Activated CD4-positive, alpha-beta T cell treated with anti-CD3 and anti-CD28 coated beads, Interleukin-2, amount 50 U/mL, for 16 hours (primary cell): ENCODE measurements at regions not wholly inside any gene's neighbourhood (a gene's known extent, or its start where the extent isn't known, plus 50 kb on each side); places are given as distances from the start of the nearest gene placed in this dataset.

ENCODE experiments used
- DNase-seq: peaks from one replicate; pipeline ENCODE4 v3.0.0-alpha.2; 2020

DNA sequence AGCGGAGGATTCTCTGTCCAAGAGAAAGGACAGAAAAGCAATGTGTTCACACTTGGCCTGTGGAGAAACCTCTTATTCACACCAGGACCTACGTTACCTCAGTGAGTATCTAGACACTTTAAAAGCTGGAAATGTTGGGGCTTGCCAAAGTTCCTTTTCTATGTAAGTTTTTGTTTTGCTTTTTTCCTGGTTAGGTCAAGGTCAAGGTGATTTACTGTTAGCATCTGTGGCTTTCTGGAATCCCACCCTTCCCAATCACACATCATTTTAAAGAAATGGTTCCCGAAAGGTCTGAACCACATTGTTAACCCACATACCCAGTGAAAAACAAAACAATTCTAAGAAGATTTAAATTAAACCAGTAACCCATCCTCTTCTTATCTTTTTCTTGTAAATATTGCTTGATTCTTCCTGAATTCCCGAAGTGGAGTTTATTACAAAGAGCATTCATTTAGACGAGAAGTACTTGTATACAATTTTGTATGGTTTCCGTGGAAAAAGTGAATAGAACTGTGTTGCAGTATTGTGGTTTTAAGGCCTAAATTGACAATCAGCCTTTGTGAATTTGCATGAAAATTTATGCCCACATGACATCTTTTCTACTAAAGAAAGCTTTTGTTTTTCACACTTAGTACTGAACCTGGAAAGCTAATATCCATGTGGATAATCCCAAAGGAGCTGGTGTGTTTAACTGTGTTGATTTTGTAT lies 827.0 kb upstream of the IGFBP3 start:
- no peak for DNase-seq

DNA sequence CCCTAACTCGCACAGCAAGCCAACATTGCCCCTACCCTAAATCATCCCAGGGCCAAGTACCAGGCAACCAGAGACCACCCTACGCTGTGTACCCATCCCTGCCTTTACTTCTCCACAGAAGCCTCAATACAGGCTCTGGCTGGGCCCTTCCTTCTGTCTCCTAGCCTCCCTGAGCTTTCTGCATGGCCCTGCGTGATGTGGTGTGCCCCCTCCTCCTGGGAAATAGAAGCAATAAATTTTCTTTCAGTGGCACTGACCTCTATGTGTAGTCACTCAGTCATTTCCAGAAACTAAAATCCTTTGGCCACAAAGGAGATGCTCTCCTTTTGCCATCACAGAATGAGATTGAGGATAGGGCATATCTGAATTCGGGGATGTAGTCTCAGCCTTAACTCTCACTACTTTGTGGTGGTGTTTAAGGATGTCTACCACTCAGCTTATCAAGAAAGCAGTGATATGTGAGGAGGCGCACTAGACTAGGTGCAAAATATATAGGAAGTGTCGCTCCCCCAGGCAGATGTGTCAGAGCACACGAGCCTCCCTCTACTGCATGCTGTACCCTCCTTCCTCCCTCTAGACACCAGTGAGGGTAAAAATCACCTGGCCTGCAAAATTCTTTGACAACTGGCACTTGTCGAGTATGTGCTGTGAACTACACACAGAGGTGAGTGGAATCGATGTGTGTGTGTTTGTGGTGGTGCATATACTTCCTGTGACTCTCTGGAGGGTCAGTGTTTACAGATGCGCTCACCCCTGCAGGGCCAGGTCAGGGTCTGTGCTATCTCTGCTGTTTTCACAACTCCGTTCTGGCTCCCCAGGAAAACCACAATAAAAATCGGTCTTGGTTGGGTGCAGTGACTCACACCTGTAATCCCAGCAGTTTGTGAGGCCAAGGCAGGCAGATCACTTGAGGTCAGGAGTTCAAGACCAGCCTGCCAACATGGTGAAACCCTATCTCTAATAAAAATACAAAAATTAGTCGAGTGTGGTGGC lies 825.9 kb upstream of the IGFBP3 start:
- DNase-seq = no peak

DNA sequence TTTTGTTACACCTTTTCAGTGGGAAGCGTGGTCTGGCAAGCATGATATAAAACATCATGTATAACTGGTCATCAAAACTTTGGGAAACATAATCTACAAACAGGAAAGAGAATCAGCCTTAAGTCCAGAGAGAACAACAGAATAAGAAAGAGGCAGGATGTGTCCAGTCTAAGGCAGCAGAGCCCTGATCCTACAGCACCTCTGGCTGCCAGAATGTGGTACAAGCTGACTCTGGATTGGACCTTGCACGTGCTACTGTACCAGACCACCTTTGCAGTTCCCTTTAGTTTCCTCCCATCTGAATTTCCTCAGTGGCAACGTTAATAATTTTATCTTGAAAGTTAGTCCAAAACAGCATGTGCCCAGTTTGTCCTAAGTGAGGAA lies 824.6 kb upstream of the IGFBP3 start:
- DNase-seq = no peak

DNA sequence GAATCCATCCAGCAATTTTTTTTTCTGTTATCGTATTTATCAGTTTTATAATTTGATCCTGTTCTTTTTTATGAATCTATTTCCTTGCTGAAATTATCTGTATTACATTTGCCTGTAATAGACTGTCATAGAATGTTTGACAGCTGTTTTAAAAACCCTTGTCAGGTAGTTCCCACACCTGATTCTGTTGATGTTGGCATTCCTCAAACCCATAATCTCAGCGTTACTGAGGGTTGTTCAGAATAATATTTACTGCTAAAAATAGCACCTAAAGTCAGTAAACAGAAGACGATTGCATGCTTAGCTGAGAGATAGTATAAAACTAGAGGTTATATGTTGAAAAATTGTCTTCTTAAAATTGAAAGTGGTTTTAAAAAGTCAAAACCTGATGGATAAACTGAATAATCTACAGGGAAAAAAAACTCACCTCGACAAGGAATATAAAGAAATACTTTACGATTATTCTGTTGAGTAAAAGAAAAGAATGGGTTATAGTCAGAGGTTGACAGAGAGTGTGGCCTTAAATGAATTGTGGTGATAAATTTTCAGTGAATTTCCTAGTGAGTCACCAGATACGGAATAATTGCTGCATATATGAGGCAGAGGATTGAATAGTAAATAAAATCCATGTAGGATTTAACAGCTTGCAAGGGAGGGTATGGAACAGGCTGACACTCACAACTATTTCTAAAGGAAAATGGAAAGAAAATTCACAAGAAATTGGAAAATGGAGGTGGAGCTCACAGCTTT lies 824.1 kb upstream of the IGFBP3 start:
- DNase-seq = no peak

DNA sequence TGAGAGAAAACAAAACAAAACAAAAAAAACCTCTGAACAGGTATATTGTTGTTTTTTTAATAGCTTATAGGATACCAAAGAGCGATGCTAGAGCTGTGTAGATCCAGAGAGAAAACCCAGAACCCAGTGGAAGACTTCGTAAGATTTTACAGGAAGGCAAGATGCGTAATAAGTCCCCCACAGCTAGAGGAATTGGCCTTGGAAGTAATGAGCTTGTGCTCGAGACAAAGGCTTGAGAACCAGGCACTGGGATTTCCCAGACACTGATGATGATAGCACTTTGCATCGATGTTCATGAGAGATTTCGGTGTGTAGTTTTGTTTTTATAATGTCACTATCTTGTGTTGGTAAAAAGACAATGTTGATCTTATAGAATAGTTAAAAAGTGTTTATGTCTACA lies 821.5 kb upstream of the IGFBP3 start:
- DNase-seq = no peak

DNA sequence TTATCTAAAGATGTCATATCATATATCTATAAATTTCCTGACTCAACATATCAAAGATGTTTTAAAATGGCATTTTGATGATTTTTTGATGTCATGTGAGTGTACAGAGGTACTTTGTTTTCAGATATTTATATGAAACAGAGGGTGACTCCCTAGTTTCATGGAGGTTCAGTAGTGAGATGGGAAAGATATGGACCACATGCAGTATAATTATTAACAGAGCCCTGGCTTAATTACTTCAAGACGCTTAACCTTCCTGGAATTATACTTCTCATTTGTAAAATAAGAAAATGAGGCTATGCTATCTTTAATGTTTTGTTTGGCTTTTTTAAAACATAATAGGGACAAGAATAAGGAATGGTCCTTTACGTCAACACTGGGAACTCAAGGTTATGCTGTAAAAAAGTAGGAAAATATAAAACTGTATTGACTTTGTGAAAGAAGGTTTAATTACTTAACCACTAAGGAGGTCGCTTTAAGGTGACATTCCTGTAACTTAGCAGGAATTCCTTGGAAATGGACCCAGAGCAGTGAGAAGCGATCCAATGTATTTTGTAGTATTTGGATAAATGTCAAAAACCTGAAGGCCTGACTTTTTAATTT lies 821.0 kb upstream of the IGFBP3 start:
- no peak for DNase-seq

DNA sequence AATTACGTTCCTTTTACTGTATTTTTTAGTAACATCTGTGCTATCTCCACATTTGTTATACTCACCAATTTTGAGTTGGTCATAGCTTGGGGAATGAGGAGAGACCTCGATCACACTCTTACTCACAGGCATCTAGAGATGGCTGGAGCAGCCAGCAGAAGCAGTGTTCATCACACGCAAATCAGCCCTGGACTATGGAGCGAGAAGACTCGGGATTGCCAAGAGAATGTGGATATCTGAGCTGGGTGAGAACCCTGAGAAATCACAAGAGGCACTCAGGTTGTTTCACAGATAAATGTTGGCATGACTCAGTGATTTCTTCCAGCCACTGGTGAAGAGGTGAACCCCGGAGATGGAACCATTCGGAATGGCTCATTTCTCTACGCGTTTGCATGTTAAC lies 820.1 kb upstream of the IGFBP3 start:
- DNase-seq = no peak

DNA sequence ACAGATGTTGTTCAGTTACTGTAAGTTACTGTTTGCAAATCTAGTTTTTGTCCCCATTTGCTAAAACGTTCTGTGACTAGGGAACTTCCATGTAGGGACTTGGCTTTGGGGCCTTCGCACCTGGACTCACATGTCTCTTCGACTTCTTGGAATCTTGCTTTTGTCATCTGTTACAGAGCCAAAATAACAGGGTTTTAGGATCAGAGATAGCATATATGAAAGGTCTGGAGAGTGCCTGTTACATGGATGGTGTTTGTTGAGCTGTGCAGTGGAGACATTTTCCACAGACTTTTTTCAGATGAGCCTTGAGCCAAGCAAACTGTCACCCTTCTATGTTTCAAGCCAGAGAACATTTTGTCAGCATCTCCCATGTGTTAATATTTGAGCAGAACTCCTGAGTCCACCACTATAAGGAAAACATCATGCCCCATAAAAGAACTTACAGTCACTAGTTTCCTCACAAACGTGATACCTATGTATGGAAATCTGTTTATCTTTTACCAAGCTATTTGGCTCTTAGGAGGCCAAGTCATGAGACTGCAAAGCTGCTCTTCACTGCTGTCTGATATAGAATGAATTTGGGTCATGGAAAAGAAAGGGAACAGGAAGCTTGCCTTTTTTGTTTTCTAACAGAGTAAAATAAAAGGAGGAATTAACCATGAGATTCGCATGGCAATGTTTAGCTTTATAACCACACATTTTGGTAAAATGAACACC lies 818.6 kb upstream of the IGFBP3 start:
- no peak for DNase-seq

DNA sequence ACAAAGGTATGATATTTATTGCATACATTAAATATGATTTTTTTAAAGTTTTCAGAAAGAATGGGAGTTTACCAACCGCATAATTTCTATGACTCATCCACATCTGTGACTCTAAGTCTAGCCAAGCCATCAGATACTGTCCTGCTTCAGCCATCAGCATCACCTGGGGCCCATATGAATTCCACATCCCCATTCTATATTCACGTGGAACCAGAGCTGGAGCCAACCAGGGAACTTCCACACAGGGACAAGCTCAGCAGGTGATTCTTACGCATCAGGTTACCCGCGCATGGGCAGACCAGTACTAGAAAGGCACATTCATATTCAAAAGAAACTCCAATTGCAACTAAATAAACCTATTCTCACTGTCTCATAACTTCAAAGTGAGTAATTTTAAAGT lies 817.7 kb upstream of the IGFBP3 start:
- DNase-seq = no peak

DNA sequence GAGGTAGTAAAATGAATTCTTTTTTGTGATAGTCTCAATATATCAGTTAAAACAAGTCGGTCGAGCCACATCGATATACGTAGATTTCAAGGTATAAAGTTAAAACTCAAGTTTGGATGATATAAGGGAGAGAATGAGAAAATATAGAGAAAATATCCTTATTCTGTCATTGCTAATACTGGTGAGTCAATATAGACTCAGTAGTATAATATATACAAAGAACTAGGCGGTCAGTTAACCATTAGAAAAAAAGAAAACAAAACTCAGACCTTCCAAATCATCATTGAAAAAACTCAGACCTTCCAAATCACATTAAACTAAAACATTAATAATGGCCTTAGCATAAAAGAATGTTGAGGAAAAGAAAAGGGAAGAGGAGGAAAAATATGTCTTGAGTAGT lies 817.1 kb upstream of the IGFBP3 start:
- DNase-seq = no peak

DNA sequence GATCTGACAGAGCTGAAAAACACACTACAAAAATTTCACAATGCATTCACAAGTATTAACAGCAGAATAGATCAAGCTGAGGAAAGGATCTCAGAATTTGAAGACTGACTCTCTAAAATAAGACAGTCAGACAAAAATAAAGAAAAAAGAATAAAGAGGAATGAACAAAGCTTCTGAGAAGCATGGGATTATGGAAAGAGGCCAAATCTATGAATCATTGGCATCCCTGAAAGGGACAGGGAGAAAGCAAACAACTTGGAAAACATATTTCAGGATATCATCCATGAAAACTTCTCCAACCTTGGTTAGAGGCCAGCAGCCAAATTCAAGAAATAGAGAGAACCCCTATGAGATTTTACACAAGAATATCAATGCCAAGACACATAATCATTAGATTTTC lies 804.8 kb upstream of the IGFBP3 start:
- no peak for DNase-seq

DNA sequence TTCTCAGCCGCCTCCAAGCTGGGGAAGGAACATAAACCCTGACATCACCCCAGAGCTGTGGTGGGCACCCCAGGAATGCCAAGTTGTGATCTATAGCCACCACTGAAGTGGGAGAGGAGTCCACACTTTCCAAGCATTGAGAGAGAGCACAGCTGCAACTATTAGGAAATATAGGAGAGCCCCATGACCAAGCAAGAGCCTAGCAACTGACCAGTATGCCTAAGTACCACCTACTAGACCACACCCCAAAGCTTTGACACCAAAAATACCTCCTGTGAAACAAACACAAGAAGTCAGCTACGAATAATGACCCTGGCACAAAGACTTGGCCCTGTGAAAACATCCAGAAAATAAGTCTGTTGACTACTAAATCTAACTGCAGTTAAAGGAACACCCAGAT lies 804.1 kb upstream of the IGFBP3 start:
- DNase-seq = no peak

DNA sequence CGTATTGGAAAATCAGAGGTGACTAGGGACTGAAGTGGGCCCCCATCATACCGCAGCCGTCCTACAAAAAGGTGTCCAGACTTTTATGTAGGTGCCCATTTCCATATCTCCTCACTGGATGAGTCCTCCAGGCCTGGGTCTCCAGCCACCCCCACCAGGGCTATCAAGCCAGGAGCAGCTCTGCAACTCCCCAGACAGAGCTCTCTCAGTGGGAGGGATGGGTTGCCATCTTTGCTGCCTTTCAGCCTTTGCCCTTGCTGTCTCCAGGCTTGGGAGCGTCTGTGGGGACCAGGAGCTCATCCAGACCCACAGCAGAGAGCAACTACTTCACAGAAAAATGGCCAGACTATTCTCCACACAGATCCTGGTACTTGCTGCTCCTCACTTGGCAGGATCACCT lies 802.7 kb upstream of the IGFBP3 start:
- DNase-seq = no peak

DNA sequence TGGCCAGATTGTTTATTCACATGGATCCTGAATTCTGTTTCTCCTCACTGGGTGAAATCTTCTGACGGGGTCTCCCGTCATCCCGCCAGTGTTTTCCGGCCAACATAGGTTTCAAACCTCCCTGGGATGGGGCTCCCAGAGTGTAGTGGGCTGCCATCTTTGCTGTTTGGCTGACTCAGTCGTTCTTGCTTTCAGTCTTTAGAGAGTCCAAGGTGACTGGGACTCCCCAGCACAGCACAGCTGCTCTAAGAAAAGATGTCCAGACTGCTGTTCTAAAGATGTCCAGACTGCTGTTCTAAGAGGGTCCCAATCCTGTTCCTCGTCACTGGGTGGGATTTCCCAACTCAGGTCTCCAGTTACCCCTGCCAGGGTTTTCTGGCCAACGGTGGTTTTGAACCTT lies 801.9 kb upstream of the IGFBP3 start:
- DNase-seq = no peak

DNA sequence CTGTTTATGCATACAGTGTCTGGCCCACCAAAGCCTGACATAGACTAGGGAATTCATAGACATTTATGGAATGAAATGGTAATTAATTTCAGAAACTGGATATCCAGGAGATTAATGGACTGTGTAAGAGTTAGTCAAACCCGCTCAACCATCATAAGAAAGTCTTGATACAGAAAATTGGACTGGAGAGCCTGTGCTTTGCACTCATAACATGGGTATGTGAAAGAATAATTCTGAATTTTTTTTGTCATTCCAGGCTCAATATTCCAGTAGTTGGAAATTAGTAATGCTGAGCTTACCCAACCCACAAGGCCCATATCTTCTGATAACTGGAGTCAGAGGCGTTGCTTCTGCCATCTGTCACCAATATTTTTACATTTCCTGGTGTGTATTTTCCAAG lies 799.7 kb upstream of the IGFBP3 start:
- no peak for DNase-seq

DNA sequence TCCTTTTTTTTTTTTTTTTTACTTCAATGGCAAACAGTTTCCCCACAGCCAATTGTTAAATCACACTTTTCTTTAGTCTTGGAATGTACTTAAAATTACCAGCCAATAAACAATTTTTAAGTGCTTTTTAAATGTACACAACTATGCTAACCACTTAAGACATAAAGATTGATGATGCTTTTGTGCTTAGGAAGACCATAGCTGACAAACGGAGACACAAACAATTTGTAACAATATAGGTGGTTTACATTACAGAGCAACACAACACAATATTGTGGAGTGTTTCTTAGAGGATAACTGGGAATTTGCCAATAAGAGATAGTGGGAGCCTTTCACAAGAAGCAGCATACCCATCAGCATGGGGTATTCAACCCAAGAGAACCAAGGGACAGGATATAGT lies 798.5 kb upstream of the IGFBP3 start:
- DNase-seq = no peak

DNA sequence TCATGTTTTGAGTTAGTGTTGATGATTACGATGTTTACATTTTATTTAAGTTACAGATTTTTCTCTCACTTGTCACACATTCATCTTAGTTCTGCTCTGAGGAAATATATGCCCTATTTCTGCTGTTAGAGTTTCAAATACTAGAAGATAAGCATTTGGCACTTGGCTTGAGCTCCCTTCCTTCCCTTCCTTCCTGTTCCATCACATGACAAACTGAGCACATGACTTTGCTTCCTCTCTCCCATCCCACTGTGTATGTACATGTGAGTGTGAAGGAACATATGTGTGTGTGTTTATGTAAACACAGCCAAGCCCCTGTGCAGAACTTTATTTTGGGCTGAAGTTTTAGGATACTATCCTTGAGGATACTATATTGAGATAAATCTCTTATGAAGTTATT lies 795.9 kb upstream of the IGFBP3 start:
- DNase-seq = no peak

DNA sequence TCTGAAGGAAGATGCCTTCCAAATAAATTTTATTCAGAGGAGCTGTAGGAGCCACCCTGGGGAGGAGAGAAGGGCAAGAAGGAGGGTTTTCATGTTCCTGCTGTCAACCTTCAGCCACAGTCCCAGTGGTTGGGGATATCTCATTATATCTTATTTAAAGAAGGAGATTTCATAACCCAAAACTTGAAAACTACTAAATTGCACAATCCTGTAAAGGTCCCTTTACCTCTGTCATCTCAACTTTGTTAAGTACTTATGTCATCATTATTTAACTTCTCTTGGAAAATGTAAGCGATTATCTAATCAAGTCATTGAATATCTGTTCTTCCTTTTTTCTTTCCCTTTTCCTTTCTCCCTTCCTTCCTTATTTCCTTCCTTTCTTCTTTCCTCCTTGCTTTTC lies 794.5 kb upstream of the IGFBP3 start:
- DNase-seq = no peak

DNA sequence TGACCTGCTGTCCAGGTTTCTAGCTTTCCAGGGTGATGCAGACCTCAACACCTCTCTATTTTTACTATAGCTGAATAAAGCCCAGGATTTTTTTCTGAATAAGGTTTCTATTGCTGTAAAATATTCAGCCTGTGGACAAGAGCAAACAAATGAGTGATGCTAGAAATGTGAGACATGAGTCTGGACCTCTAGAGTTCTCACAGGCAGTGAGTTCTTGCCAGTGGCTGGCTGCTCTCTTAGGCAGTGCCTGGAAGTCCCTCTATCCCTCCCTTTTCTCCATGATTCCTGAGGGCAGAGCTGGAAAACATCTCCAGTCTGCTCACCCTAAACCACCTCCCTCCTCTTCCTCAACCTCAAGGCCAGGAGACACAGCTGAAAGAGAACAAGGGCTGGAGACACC lies 793.8 kb upstream of the IGFBP3 start:
- no peak for DNase-seq

DNA sequence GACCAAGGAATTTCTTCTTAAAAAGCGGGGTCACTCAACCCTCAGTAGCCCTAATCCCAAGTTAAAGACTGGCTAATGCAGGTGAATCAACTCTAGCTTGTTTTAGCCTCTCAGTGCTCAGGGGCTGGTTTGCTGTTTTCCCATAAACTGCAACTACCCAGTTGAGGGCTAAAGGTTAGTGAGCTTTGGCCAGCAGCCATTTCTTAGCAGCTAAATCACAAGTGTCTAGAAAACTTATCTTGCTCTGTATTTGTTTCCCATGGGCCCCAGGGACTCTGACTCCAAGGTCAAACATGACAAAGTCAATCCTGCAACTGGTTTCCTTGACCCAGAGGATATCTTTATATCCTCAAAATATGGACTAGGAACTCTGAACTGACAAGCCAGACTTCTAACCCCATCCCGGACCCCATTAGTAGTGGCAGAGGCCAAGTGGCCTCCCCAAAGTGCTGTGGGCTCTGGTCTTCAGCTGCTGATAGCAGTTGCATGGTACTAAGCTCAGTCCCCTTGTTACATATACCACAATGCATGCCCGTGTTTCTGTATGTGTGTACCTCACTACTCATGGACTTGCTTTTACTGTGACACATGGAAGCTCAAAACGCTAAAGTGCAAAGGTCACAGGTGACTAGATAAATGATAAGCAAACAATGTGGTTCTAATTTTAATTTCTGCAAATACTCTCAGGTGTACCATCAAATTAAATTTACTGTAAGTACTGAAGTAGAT lies 793.0 kb upstream of the IGFBP3 start:
- no peak for DNase-seq

DNA sequence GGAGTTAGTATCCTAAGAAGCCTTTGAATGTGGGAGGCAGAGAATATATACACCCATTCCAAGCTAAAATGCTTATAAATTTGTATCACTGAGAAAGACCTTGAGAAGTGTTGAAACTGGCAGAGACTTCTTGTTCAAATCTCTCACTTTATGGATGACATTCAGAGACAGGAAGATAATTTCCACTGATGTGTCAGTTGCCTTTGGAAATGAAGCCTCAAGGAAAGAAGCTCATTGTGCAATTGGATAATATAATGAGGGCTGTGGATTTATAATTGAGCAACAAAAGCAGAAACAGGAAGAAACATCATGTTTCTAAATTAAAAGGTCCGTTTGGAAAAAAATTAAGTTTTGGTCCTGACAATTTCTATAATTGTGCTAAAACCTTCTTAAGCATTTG lies 789.9 kb upstream of the IGFBP3 start:
- DNase-seq = no peak

DNA sequence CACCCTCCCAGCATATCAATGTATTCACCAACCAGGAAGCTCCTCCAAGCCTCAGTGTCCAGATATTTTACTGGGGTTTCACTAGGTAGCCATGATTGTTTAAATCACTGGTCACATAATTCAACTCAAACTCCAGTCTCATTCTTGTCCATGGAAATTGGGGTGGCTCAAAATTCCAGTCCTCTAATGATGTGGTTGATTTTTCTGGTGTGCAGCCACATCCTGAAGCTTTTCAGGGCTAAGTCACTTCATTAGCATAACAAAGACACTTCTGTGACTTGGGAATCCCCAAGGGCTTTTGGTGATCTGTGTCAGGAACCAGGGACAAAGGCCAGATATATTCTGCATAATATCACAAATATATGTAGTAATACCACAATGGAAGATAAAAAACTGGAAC lies 786.9 kb upstream of the IGFBP3 start:
- DNase-seq = no peak
